ENCODE measurements at regions not wholly inside any gene's neighbourhood (a gene's known extent, or its start where the extent isn't known, plus 50 kb on each side); places are given as distances from the start of the nearest gene placed in this dataset.

DNA sequence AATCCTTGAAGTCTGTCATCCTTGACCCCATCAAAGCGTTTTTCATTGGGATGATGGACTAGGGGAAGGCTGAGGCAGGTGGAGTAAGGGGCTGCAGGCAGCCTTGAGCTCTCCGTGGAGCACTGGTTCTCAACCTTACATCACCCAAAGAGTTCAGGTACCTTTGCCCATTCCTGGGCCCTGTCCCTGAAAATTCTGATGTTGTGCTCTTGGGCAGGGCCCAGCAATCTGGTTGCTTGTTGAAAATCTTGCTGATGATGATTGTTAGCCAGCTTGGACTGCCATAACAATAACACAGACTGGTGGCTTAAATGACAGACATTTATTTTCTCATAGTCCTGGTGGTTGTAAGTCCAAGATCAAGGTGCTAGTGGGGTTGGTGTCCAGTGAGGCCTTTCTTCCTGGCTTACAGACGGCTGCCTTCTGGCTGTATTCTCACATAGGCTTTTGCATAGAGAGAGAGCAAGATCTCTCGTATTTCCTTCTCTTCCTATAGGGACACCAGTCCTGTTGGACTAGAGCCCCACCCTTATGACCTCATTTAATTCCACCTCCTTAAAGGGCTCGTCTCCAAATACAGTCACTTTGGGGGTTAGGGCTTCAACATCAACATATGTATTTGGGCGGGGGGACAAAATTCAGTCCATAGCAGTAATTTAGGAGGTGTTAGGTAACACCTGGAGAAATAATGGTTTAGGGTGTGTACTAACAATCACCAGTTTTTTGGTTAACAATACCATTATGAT lies 104.9 kb downstream of the PLEKHG1 start:
- H3K4me1 ChIP-seq (ENCODE audit: control insufficient read depth, insufficient read depth, low read length) = peaks cover 2% of the 10 kb centered on the region; the same call in 1 of the 2 replicates
- ChIA-PET CTCF (interaction anchor here (0.6 to 5.0 kb wide), 2 partner anchors 19 to 122 kb away, joined by 3 to 24 read pairs; no protein-coding TSS in a partner anchor), POLR2A (interaction anchor here (1.5 kb wide), 1 partner anchor 16 kb away, joined by 3 read pairs; no protein-coding TSS in a partner anchor)
- H3K4me3 ChIP-seq (ENCODE audit: low read depth, low read length) = no peak overlapping the region
- H3K27ac ChIP-seq (ENCODE audit: extremely low read depth, low read depth, low read length) = no peak overlapping the region
- H3K36me3 ChIP-seq (ENCODE audit: control insufficient read depth in 2 of 2, insufficient read depth in 1 of 2, low read length in 2 of 2) = no peaks in the 10 kb centered on the region
- H3K9me3 ChIP-seq (ENCODE audit: control insufficient read depth, insufficient read depth, low read depth, low read length) = no peaks in the 10 kb centered on the region
- TF ChIP-seq, protein P1, sequence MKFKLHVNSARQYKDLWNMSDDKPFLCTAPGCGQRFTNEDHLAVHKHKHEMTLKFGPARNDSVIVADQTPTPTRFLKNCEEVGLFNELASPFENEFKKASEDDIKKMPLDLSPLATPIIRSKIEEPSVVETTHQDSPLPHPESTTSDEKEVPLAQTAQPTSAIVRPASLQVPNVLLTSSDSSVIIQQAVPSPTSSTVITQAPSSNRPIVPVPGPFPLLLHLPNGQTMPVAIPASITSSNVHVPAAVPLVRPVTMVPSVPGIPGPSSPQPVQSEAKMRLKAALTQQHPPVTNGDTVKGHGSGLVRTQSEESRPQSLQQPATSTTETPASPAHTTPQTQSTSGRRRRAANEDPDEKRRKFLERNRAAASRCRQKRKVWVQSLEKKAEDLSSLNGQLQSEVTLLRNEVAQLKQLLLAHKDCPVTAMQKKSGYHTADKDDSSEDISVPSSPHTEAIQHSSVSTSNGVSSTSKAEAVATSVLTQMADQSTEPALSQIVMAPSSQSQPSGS (tag by site-specific recombination; IDR thresholded peaks at IDR 0.05; ENCODE audit: low read depth) = peak; percentile 69; the same call in 1 of the 2 replicates
- TF ChIP-seq KLF17 (tag by site-specific recombination; IDR thresholded peaks at IDR 0.05) (peak; percentile 56; the same call in 1 of the 2 replicates), ZBTB20 (tag by site-specific recombination; IDR thresholded peaks at IDR 0.05) (peak; percentile 94), ZNF518A (tag by site-specific recombination; conservative IDR thresholded peaks at IDR 0.05; ENCODE audit: low read depth) (no peak), KLF1 (tag by site-specific recombination; IDR thresholded peaks at IDR 0.05) (peak; percentile 58), ZBTB48 (tag by site-specific recombination; IDR thresholded peaks at IDR 0.05) (0 out of 2 replicates have a peak, but pooled peaks have one; percentile 19)
- TF ChIP-seq, protein P2, sequence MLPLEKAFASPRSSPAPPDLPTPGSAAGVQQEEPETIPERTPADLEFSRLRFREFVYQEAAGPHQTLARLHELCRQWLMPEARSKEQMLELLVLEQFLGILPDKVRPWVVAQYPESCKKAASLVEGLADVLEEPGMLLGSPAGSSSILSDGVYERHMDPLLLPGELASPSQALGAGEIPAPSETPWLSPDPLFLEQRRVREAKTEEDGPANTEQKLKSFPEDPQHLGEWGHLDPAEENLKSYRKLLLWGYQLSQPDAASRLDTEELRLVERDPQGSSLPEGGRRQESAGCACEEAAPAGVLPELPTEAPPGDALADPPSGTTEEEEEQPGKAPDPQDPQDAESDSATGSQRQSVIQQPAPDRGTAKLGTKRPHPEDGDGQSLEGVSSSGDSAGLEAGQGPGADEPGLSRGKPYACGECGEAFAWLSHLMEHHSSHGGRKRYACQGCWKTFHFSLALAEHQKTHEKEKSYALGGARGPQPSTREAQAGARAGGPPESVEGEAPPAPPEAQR (tag by site-specific recombination; IDR thresholded peaks at IDR 0.05) = no peak

DNA sequence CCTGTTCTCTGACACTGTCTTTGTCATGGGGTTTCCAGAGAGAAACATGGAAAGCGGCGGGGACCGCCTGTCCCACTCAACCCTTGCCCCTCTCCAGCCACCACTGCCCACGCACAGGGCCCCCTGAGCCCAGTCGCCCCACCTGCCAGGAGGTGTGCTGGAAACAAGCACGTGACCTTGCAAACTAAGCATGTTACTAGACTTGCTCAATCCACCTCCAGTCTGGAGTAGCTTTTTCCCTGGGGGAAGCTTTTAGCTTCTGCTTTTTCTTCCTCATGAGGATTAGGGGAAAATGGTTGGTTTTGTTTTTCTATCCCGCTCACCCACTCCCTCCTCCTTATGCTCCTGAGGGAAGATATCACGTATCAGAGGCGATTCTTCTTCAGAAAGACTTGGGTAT lies 105.7 kb downstream of the PLEKHG1 start:
- ChIA-PET POLR2A (interaction anchor here (1.5 kb wide), 1 partner anchor 15 kb away, joined by 3 read pairs; no protein-coding TSS in a partner anchor), CTCF (interaction anchor here (0.6 to 5.0 kb wide), 4 partner anchors 10 to 123 kb away, joined by 3 to 24 read pairs (median 4); no protein-coding TSS in a partner anchor)
- no peaks in the 10 kb centered on the region for H3K9me3 ChIP-seq (ENCODE audit: control insufficient read depth, insufficient read depth, low read depth, low read length)
- peaks cover 7% of the 10 kb centered on the region for H3K4me1 ChIP-seq (ENCODE audit: control insufficient read depth, insufficient read depth, low read length)
- no peak overlapping the region for H3K4me3 ChIP-seq (ENCODE audit: low read depth, low read length)
- no peak overlapping the region; the same call in 1 of the 2 replicates for H3K27ac ChIP-seq (ENCODE audit: extremely low read depth, low read depth, low read length)
- H3K36me3 ChIP-seq (ENCODE audit: control insufficient read depth in 2 of 2, insufficient read depth in 1 of 2, low read length in 2 of 2) = no peaks in the 10 kb centered on the region
- no peak for TF ChIP-seq ZNF174 (tag by site-specific recombination; IDR thresholded peaks at IDR 0.05)
- no peak for TF ChIP-seq REPIN1 (tag by site-specific recombination; IDR thresholded peaks at IDR 0.05; ENCODE audit: low read depth)
- TF ChIP-seq, protein P3, sequence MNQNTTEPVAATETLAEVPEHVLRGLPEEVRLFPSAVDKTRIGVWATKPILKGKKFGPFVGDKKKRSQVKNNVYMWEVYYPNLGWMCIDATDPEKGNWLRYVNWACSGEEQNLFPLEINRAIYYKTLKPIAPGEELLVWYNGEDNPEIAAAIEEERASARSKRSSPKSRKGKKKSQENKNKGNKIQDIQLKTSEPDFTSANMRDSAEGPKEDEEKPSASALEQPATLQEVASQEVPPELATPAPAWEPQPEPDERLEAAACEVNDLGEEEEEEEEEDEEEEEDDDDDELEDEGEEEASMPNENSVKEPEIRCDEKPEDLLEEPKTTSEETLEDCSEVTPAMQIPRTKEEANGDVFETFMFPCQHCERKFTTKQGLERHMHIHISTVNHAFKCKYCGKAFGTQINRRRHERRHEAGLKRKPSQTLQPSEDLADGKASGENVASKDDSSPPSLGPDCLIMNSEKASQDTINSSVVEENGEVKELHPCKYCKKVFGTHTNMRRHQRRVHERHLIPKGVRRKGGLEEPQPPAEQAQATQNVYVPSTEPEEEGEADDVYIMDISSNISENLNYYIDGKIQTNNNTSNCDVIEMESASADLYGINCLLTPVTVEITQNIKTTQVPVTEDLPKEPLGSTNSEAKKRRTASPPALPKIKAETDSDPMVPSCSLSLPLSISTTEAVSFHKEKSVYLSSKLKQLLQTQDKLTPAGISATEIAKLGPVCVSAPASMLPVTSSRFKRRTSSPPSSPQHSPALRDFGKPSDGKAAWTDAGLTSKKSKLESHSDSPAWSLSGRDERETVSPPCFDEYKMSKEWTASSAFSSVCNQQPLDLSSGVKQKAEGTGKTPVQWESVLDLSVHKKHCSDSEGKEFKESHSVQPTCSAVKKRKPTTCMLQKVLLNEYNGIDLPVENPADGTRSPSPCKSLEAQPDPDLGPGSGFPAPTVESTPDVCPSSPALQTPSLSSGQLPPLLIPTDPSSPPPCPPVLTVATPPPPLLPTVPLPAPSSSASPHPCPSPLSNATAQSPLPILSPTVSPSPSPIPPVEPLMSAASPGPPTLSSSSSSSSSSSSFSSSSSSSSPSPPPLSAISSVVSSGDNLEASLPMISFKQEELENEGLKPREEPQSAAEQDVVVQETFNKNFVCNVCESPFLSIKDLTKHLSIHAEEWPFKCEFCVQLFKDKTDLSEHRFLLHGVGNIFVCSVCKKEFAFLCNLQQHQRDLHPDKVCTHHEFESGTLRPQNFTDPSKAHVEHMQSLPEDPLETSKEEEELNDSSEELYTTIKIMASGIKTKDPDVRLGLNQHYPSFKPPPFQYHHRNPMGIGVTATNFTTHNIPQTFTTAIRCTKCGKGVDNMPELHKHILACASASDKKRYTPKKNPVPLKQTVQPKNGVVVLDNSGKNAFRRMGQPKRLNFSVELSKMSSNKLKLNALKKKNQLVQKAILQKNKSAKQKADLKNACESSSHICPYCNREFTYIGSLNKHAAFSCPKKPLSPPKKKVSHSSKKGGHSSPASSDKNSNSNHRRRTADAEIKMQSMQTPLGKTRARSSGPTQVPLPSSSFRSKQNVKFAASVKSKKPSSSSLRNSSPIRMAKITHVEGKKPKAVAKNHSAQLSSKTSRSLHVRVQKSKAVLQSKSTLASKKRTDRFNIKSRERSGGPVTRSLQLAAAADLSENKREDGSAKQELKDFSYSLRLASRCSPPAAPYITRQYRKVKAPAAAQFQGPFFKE (tag by site-specific recombination; IDR thresholded peaks at IDR 0.05; ENCODE audit: borderline replicate concordance) = no peak
- TF ChIP-seq, protein P4, sequence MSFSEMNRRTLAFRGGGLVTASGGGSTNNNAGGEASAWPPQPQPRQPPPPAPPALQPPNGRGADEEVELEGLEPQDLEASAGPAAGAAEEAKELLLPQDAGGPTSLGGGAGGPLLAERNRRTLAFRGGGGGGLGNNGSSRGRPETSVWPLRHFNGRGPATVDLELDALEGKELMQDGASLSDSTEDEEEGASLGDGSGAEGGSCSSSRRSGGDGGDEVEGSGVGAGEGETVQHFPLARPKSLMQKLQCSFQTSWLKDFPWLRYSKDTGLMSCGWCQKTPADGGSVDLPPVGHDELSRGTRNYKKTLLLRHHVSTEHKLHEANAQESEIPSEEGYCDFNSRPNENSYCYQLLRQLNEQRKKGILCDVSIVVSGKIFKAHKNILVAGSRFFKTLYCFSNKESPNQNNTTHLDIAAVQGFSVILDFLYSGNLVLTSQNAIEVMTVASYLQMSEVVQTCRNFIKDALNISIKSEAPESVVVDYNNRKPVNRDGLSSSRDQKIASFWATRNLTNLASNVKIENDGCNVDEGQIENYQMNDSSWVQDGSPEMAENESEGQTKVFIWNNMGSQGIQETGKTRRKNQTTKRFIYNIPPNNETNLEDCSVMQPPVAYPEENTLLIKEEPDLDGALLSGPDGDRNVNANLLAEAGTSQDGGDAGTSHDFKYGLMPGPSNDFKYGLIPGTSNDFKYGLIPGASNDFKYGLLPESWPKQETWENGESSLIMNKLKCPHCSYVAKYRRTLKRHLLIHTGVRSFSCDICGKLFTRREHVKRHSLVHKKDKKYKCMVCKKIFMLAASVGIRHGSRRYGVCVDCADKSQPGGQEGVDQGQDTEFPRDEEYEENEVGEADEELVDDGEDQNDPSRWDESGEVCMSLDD (tag by site-specific recombination; IDR thresholded peaks at IDR 0.05) = no peak
- no peak for TF ChIP-seq GLI4 (tag by site-specific recombination; IDR thresholded peaks at IDR 0.05)
